ENCODE measurements at regions not wholly inside any gene's neighbourhood (a gene's known extent, or its start where the extent isn't known, plus 50 kb on each side); places are given as distances from the start of the nearest gene placed in this dataset.

- DNase-seq, result peak; percentile 75 to 90
Measured at GRCh38 chr4:41429280-41429669, 108.7 kb upstream of the LIMCH1 start.

GRCh38 chr4:41430792-41431191 is 107.2 kb upstream of the LIMCH1 start:
- DNase-seq, result no peak

- DNase-seq, result no peak
Measured at GRCh38 chr4:41431276-41431675, 106.7 kb upstream of the LIMCH1 start.

- DNase-seq, result peak in 1 of 2 experiments; percentile 43
Measured at GRCh38 chr4:41432219-41432618, 105.7 kb upstream of the LIMCH1 start.

GRCh38 chr4:41432881-41433280 is 105.1 kb upstream of the LIMCH1 start:
- DNase-seq, result peak in 1 of 2 experiments; percentile 27

- no peak for DNase-seq
Measured at GRCh38 chr4:41433361-41433760, 104.6 kb upstream of the LIMCH1 start.

- no peak for DNase-seq
Measured at GRCh38 chr4:41435510-41435909, 102.4 kb upstream of the LIMCH1 start.

GRCh38 chr4:41436419-41436818 is 101.5 kb upstream of the LIMCH1 start:
- DNase-seq, result peak; percentile 60 to 88

GRCh38 chr4:41437111-41437536 is 100.8 kb upstream of the LIMCH1 start:
- DNase-seq, result peak; percentile 57 to 85

GRCh38 chr4:41438931-41439297 is 99.0 kb upstream of the LIMCH1 start:
- peak; percentile 48 to 81 for DNase-seq

GRCh38 chr4:41442810-41443209 is 95.1 kb upstream of the LIMCH1 start:
- no peak for DNase-seq

- no peak for DNase-seq
Measured at GRCh38 chr4:41443340-41444079, 94.4 kb upstream of the LIMCH1 start.

- DNase-seq, result no peak
Measured at GRCh38 chr4:41446391-41446790, 91.6 kb upstream of the LIMCH1 start.

GRCh38 chr4:41446981-41447725 is 90.8 kb upstream of the LIMCH1 start:
- no peak for DNase-seq

GRCh38 chr4:41448934-41449333 is 89.0 kb upstream of the LIMCH1 start:
- no peak for DNase-seq

- no peak for DNase-seq
Measured at GRCh38 chr4:41451961-41452360, 86.0 kb upstream of the LIMCH1 start.

GRCh38 chr4:41452484-41453225 is 85.3 kb upstream of the LIMCH1 start:
- DNase-seq, result no peak

- DNase-seq, result peak in 1 of 2 experiments; percentile 59
Measured at GRCh38 chr4:41454423-41454822, 83.5 kb upstream of the LIMCH1 start.

GRCh38 chr4:41455206-41455605 is 82.8 kb upstream of the LIMCH1 start:
- DNase-seq, result peak in 1 of 2 experiments; percentile 33

GRCh38 chr4:41456559-41457101 is 81.3 kb upstream of the LIMCH1 start:
- no peak for DNase-seq

- DNase-seq, result no peak
Measured at GRCh38 chr4:41458689-41459088, 79.3 kb upstream of the LIMCH1 start.

GRCh38 chr4:41460641-41461040 is 77.3 kb upstream of the LIMCH1 start:
- no peak for DNase-seq

- DNase-seq, result peak in 1 of 2 experiments; percentile 23
Measured at GRCh38 chr4:41461780-41462307, 76.1 kb upstream of the LIMCH1 start.
